ENCODE measurements at regions not wholly inside any gene's neighbourhood (a gene's known extent, or its start where the extent isn't known, plus 50 kb on each side); places are given as distances from the start of the nearest gene placed in this dataset.

GRCh38 chr5:15191012-15191411, 309.0 kb upstream of the FBXL7 start:
- no peak overlapping the region for H3K4me3 ChIP-seq (ENCODE audit: low read length)
- TF ChIP-seq CTCF (conservative IDR thresholded peaks at IDR 0.05; ENCODE audit: low read length) = peak; percentile 44
- peak; percentile 9 for DNase-seq (ENCODE audit: low read depth)

GRCh38 chr5:15183520-15183919, 311.9 kb upstream of the ANKH start:
- DNase-seq (ENCODE audit: low read depth) = peak; percentile 24
- H3K4me3 ChIP-seq (ENCODE audit: low read length) = no peak overlapping the region
- TF ChIP-seq CTCF (conservative IDR thresholded peaks at IDR 0.05; ENCODE audit: low read length) = peak; percentile 54

- no peak for DNase-seq (ENCODE audit: low read depth)
- TF ChIP-seq CTCF (conservative IDR thresholded peaks at IDR 0.05; ENCODE audit: low read length) = no peak
- no peak overlapping the region for H3K4me3 ChIP-seq (ENCODE audit: low read length)
These were observed 298.6 kb upstream of the ANKH start for GRCh38 chr5:15170173-15170572.

GRCh38 chr5:15168358-15168757, 296.8 kb upstream of the ANKH start:
- no peak for DNase-seq (ENCODE audit: low read depth)
- no peak for TF ChIP-seq CTCF (conservative IDR thresholded peaks at IDR 0.05; ENCODE audit: low read length)
- no peak overlapping the region for H3K4me3 ChIP-seq (ENCODE audit: low read length)

GRCh38 chr5:15160091-15160490, 288.5 kb upstream of the ANKH start:
- TF ChIP-seq CTCF (conservative IDR thresholded peaks at IDR 0.05; ENCODE audit: low read length) = no peak
- no peak overlapping the region for H3K4me3 ChIP-seq (ENCODE audit: low read length)
- DNase-seq (ENCODE audit: low read depth) = no peak

- H3K4me3 ChIP-seq (ENCODE audit: low read length) = no peak overlapping the region
- no peak for DNase-seq (ENCODE audit: low read depth)
- no peak for TF ChIP-seq CTCF (conservative IDR thresholded peaks at IDR 0.05; ENCODE audit: low read length)
These were observed 288.0 kb upstream of the ANKH start for GRCh38 chr5:15159606-15160005.

GRCh38 chr5:15142458-15142857, 270.9 kb upstream of the ANKH start:
- no peak for TF ChIP-seq CTCF (conservative IDR thresholded peaks at IDR 0.05; ENCODE audit: low read length)
- DNase-seq (ENCODE audit: low read depth) = peak; percentile 24
- H3K4me3 ChIP-seq (ENCODE audit: low read length) = no peak overlapping the region

Data from AG10803 (cell line).